ENCODE measurements at regions not wholly inside any gene's neighbourhood (a gene's known extent, or its start where the extent isn't known, plus 50 kb on each side); places are given as distances from the start of the nearest gene placed in this dataset.
A peak's percentile ranks its signal among the peaks of the same experiment; 100 is the strongest.

DNA sequence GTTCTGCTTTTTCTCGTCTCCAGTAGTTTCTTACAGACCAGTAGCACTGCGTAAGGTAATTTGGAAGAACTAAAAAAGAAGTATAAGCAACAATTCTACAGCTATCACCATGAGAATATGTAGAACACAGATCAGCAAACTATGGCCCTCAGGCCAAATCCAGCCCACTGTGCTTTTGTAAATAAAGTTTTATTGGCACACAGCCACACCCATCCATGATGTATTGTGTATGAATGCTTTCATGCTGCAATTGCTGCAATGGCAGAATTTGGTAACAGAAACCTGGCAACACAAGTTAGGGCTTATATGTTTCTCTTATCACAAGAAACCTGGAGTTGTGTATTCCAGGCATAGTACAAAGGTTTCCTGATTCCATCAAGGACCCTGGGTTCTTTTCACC lies 386.8 kb upstream of the TSHZ2 start:
- TF ChIP-seq, protein P1, sequence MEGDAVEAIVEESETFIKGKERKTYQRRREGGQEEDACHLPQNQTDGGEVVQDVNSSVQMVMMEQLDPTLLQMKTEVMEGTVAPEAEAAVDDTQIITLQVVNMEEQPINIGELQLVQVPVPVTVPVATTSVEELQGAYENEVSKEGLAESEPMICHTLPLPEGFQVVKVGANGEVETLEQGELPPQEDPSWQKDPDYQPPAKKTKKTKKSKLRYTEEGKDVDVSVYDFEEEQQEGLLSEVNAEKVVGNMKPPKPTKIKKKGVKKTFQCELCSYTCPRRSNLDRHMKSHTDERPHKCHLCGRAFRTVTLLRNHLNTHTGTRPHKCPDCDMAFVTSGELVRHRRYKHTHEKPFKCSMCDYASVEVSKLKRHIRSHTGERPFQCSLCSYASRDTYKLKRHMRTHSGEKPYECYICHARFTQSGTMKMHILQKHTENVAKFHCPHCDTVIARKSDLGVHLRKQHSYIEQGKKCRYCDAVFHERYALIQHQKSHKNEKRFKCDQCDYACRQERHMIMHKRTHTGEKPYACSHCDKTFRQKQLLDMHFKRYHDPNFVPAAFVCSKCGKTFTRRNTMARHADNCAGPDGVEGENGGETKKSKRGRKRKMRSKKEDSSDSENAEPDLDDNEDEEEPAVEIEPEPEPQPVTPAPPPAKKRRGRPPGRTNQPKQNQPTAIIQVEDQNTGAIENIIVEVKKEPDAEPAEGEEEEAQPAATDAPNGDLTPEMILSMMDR (IDR thresholded peaks at IDR 0.05; ENCODE audit: insufficient read depth, low read length, poor library complexity, severe bottlenecking): no peak
- Histone ChIP-seq H3K27me3 (ENCODE audit: control insufficient read depth, insufficient read depth, low read length) (no peaks in the 10 kb centered on the region), H3K36me3 (ENCODE audit: control insufficient read depth, insufficient read depth, low read length) (no peaks in the 10 kb centered on the region), H3K4me3 (ENCODE audit: low read depth, low read length) (no peak overlapping the region)
- DNase-seq (ENCODE audit: low read depth): no peak

DNA sequence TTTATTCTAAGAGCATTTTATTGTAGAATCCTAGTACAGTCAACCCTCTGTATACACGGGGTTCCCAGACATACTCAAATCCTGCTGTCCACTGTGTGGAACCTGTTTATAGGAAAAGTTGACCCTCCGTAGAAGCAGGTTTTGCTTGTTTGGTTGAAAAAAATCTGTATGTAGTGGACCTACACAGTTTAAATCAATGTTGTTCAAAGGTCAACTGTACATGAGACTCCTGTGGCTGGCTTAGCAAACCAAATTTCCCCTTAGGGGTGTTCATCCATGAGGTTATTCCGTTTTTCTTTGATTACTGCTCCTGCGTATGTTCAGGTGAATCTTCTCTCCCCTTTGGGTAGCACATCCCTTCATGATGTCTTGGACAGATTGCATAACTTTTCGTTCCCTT lies 387.0 kb upstream of the ZFP64 start:
- TF ChIP-seq, protein P1 (IDR thresholded peaks at IDR 0.05; ENCODE audit: insufficient read depth, low read length, poor library complexity, severe bottlenecking): no peak
- Histone ChIP-seq H3K27me3 (ENCODE audit: control insufficient read depth, insufficient read depth, low read length) (no peaks in the 10 kb centered on the region), H3K36me3 (ENCODE audit: control insufficient read depth, insufficient read depth, low read length) (no peaks in the 10 kb centered on the region), H3K4me3 (ENCODE audit: low read depth, low read length) (no peak overlapping the region)
- DNase-seq (ENCODE audit: low read depth): no peak

DNA sequence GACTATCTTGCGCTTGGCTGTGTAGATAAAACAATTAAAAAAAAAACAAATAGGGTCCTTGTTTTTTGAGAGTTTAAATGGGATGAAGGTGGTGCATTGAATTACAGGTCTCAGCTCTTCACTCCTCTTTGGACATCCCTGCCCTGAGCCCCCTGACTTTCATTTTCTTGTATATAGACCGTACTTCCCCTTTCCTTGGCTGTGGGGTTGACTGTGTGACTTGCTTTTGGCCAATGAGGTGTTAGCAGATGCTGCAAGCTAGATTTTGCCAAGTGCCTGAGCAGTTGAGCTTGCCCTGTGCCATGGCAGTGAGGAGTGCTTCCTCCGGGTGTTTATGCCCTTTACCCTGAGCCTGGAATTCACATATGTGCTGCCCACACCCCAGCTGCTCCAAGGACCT lies 386.1 kb upstream of the ZFP64 start:
- TF ChIP-seq, protein P1 (IDR thresholded peaks at IDR 0.05; ENCODE audit: insufficient read depth, low read length, poor library complexity, severe bottlenecking): no peak
- H3K36me3 ChIP-seq (ENCODE audit: control insufficient read depth, insufficient read depth, low read length): no peaks in the 10 kb centered on the region
- no peak overlapping the region for H3K4me3 ChIP-seq (ENCODE audit: low read depth, low read length)
- DNase-seq (ENCODE audit: low read depth): no peak
- H3K27me3 ChIP-seq (ENCODE audit: control insufficient read depth, insufficient read depth, low read length): no peaks in the 10 kb centered on the region

DNA sequence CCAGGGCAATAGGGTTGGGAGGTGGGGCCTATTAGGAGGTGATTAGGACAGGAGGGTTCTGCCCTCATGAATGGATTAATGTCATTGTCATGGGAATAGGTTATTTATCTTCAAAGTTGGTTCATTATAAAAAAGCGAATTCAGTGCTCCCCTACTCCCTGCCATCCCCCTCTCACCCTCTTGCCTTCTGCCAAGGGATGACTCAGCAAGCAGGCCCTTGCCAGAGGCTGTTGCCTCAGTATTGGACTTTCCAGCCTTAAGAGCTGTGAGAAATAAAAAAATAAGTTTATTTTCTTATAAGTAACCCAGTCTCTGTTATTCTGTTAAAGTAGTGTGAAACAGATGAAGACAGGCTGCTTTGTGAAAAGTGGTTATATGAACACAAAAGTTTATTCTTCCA lies 381.1 kb upstream of the ZFP64 start:
- DNase-seq (ENCODE audit: low read depth): no peak
- TF ChIP-seq, protein P1 (IDR thresholded peaks at IDR 0.05; ENCODE audit: insufficient read depth, low read length, poor library complexity, severe bottlenecking): no peak
- H3K27me3 ChIP-seq (ENCODE audit: control insufficient read depth, insufficient read depth, low read length): no peaks in the 10 kb centered on the region
- H3K36me3 ChIP-seq (ENCODE audit: control insufficient read depth, insufficient read depth, low read length): no peaks in the 10 kb centered on the region
- H3K4me3 ChIP-seq (ENCODE audit: low read depth, low read length): no peak overlapping the region

DNA sequence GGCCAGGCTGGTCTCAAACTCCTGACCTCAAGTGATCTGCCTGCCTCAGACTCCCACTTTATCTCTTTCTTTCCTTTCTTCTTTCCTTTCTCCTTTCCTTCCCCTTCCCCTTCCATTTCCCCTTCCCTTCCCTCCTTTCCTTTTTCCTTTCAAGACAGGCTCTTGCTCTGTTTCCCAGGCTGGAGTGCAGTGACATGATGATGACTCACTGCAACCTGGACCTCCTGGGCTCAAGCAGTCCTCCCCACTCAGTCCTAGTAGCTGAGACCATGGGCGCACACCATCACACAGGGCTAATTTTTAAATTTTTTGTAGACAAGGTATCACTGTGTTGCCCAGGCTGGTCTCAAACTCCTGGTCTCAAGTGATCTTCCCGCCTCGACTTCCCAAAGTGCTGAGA lies 377.6 kb upstream of the ZFP64 start:
- no peaks in the 10 kb centered on the region for H3K36me3 ChIP-seq (ENCODE audit: control insufficient read depth, insufficient read depth, low read length)
- H3K4me3 ChIP-seq (ENCODE audit: low read depth, low read length): no peak overlapping the region
- peak; percentile 21 for DNase-seq (ENCODE audit: low read depth)
- TF ChIP-seq, protein P1 (IDR thresholded peaks at IDR 0.05; ENCODE audit: insufficient read depth, low read length, poor library complexity, severe bottlenecking): no peak
- no peaks in the 10 kb centered on the region for H3K27me3 ChIP-seq (ENCODE audit: control insufficient read depth, insufficient read depth, low read length)

DNA sequence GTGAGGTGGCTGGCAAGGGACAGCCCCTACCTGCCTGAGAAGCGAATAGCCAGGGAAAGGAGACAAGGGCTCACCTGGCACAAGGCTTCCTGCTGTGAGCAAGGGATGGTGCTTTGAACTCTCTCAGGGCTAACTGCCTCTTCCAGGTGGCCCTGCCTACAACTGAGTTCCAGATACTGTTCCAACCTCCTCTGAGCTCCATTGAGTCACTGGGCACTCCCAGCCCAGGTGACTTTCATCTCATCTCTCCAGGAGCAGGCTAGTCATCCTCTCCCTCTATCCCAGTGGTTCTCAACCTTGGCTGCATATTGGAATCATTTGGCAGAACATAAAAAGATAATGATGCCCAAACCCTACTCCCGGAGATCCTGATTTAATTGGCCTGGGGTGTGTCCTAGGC lies 374.0 kb upstream of the ZFP64 start:
- no peak overlapping the region for H3K4me3 ChIP-seq (ENCODE audit: low read depth, low read length)
- no peaks in the 10 kb centered on the region for H3K27me3 ChIP-seq (ENCODE audit: control insufficient read depth, insufficient read depth, low read length)
- no peaks in the 10 kb centered on the region for H3K36me3 ChIP-seq (ENCODE audit: control insufficient read depth, insufficient read depth, low read length)
- TF ChIP-seq, protein P1 (IDR thresholded peaks at IDR 0.05; ENCODE audit: insufficient read depth, low read length, poor library complexity, severe bottlenecking): no peak
- no peak for DNase-seq (ENCODE audit: low read depth)

Measured in kidney epithelial cell (primary cell).